HTR-8/SVneo (cell line): ENCODE measurements at regions not wholly inside any gene's neighbourhood (a gene's known extent, or its start where the extent isn't known, plus 50 kb on each side); places are given as distances from the start of the nearest gene placed in this dataset.
"Not testable (repeated sequence)": the region's sequence is repeated elsewhere in the genome, so short reads cannot be mapped to it uniquely, and the experiment has no call there.

Experiments used
- DNase-seq: peaks from one replicate; pipeline ENCODE4 v3.0.0; 2011; ENCODE audit warnings: low spot score, mixed read lengths; ENCODE audit not compliant: insufficient read length
- FAIRE-seq: peaks from 2 replicates; lab custom pipeline; 2011; peaks lifted over from hg19 to GRCh38; lab: Jason Lieb, UNC

DNA sequence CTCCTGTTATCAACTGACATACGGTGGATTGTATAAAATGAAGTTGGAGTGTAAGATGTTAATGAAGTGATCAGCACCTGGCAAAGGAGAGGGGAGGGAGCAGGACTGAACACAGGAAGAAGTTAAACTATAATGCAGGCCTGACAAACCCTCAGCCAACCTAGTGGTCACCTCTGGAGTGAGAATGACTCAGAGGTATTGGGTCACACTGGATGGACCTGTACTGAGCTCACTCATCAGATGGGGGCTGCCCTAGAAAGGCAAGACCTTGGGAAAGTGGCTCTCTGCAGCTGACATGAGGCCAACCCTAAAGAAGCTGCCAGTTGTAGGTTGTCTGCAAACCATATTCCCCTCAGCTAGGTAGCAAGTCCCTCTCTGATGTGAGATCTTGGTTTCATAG lies 193.3 kb upstream of the HTR1E start:
- no peak for DNase-seq
- FAIRE-seq: no peak

DNA sequence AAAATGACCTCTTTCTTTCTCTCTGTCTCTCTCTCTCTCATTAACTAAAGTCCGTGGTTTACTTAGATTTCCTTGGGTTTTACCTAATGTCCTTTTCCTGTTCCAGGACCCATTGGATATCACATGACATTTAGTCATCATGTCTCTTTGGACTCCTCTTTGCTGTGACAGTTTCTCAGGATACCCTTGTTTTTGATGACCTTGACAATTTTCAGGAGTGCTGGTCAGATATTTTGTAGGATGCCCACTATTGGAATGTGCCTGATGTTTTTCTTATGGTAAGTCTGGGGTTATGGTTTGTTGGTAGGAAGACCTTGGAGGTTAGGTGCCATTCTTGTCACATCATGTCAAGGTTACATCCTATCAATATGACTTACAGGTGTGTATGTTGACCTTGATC lies 199.2 kb upstream of the HTR1E start:
- FAIRE-seq (no peak), DNase-seq (no peak)

DNA sequence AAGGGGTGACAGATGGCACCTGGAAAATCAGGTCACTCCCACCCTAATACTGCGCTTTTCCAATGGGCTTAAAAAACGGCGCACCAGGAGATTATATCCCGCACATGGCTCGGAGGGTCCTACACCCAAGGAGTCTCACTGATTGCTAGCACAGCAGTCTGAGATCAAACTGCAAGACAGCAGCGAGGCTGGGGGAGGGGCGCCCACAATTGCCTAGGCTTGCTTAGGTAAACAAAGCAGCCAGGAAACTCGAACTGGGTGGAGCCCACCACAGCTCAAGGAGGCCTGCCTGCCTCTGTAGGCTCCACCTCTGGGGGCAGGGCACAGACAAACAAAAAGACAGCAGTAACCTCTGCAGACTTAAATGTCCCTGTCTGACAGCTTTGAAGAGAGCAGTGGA lies 205.7 kb upstream of the HTR1E start:
- not testable (repeated sequence) for DNase-seq, FAIRE-seq

DNA sequence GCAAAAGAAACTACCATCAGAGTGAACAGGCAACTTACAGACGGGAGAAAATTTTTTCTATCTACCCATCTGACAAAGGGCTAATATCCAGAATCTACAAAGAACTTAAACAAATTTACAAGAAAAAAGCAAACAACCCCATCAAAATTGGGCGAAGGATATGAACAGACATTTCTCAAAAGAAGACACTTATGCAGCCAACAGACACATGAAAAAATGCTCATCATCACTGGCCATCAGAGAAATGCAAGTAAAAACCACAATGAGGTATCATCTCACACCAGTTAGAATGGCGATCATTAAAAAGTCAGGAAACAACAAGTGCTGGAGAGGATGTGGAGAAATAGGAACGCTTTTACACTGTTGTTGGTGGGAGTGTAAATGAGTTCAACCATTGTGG lies 206.6 kb upstream of the HTR1E start:
- FAIRE-seq, DNase-seq: not testable (repeated sequence)

DNA sequence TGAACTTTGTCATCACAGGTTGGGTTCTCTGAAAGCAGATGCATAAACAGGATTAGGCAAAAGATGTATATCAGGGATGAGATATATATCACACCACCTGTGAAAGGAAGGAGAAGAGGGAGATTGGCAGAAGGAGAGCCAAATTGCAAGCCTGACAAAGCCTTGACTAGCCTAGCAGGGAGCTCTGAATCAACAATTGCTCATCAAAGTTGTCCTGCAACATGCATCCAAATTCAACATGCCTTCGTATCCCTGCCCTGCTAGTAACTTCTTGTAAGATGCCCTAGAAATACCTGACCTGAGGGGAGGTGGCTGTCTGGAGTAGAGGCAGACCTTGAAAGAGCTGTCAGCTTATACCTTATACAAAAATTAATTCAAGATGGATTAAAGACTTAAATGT lies 207.1 kb upstream of the HTR1E start:
- DNase-seq: no peak
- FAIRE-seq: no peak

DNA sequence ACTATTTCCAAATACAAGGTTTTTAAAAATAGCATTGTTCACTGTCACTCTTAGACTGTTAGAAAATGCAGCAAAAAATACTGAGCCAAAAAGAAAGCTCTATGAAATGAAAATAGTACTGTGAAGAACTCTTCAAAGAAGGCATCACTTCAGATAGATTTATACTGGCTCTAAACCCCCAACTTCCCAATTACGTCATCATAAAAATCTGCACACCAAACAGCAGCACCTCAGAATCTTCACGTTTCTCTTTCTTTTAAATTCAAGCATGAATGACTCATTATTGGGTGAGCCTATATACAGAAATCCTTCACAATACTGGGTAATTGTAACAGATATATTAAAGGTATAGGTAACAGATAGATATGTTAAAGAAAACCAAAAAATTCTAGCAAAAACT lies 208.4 kb upstream of the HTR1E start:
- DNase-seq: no peak

DNA sequence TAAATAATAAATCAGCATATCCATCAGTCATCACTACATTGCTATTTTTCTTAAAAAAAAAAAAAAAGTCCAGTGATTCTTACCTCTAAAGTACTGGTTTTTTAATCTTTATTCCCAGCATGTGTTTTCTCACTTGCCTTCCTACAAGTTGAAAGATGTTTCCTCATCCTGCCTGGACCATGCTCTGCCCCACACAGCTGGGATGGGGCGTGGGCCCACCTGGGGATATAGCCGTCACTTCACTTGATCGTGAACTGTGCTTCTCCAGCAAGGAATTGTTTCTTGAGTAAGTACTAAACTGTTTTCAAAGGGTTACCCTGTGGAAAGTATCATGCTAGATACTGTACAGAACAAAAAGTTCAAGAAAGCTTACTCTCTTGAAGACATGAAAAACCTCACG lies 212.6 kb upstream of the HTR1E start:
- FAIRE-seq (no peak), DNase-seq (no peak)

More for the DNA sequence above, 208.4 kb upstream of the HTR1E start:
- FAIRE-seq: no peak

DNA sequence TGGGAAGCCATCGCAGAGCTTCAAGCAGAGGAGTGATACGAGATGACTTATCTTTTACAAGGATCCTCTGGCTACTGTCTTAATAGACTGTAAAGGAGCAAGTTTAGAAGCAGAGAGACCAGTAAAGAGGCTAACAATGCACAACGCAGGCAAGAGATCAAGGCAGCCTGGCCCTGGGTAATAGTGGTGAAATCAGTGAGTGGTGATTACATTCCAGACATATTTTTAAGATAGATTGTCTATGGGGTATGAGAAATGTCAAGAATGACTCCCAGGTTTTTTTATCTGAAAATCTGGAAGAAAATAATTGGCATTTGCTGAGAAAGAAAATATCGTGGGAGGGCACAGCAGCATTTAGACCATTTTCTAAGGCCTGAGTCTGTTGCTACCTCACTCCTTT lies 213.6 kb upstream of the HTR1E start:
- DNase-seq (peak; percentile 10), FAIRE-seq (no peak)

DNA sequence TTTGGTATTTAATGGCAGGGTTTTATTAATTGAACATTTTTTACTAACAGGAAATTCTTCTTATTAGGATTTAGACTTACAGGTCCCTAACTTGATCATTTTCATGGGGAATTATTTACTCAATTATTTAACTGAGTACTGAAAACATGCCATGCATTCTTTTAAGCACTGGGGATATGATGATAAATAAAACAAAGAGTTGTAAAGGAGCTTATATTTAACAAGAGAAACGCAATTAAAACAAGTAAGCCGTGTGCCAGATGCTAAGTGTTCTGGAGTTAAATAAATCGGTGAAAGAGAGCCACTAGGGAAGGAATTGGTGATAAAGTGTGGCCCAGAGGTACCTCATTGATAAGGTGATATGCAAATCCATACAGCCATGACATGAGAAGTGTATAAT lies 214.2 kb upstream of the HTR1E start:
- FAIRE-seq (no peak), DNase-seq (no peak)

DNA sequence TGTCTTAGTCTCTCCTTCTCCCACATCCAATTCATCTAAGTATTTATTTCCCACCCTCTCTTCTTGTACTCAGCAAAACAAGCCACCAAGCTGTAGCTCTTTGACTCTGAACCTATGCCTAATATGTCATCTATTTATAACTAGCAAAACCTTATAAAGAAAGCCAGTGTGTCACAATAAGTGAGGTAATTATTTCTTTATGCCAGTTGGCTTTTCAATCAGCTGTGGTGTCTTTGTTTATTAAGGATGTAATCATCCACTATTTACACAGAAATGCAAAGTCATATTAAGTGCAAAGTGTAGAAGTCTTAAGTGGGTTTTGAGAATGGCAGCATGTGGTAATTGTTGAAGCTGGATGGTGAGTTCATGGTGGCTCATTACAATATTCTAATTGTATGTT lies 215.2 kb upstream of the HTR1E start:
- no peak for FAIRE-seq
- DNase-seq: no peak

DNA sequence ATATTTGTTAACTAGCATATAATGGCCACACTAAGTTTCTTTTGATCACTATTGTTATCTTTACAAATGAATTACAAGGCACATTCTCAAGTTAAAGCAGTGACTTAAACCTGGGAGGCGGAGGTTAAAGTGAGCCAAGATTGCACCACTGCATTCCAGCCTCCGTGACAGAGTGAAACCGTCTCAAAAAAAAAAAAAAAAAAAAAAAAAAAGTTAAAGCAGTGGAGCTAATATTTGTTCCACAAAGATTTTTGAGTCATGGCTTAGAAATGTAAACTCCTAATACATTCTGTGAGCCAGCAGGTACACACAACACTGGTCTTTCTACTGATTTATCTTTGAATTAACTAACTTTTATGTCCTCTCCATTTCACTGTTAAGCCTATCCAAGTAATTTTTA lies 221.7 kb upstream of the HTR1E start:
- DNase-seq (peak; percentile 2), FAIRE-seq (no peak)

DNA sequence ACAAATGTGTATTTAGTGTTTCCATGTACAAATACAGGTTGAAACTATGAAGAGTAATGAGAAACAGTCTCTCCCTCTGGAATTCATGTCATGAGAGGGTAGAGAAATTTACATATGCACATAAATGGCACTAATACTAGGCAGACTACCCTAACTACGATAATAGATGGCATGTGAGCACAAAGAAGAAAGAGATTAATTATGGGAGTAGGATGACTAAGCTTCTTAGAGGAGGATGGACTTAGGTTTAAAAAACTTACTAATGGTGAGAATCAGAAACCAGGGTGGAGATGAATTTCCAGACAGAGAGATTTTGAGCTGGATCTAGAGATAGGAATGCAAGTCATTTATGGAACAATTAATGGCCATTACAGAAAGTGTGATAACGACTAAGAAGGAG lies 225.3 kb upstream of the HTR1E start:
- no peak for DNase-seq
- FAIRE-seq: no peak

DNA sequence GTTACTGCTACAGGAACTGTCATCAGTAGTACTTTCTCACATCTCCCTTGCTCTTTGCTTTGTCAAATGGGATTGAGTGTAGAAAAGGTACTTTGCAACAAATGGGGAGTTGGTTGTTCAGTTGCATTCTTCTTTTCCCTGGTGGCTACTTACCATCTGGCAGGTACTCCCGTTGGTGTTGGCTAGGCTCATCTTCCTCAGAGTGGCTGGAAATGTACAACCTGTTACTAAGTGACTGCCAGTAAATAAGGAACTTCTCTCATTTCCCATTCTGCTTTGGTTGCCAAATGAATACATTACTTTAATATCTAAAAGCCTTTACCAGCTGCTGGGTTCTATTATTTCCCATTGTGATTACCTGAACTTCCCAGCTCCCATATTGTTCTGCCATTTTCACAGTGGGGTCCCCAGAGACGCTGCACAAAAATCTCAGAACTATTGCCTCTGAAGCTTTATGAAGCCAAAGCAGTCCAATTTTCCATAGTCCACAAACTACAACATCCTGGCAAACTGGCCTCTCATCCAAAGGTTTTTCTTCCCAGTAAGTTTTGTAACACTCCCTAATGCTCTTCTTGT lies 229.7 kb upstream of the HTR1E start:
- DNase-seq (no peak), FAIRE-seq (no peak)

DNA sequence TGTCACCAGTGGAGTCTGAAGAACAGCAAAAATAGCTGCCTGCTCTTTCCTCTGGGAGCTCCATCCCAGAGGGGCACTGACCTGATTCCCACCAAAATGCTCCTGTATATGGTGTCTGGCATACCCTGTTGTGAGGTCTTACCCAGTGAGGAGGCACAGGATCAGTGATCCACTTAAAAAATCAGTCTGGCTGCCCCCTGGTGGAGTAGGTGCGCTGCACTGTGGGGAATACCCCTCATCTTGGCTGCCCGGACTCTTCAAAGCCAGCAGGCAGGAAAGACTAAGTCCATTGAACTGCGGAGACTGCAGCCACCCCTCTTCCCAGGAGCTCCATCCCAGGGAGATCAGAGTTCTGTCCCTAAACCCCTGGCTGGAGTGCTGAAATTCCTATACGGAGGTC lies 230.9 kb upstream of the HTR1E start:
- FAIRE-seq: no peak

DNA sequence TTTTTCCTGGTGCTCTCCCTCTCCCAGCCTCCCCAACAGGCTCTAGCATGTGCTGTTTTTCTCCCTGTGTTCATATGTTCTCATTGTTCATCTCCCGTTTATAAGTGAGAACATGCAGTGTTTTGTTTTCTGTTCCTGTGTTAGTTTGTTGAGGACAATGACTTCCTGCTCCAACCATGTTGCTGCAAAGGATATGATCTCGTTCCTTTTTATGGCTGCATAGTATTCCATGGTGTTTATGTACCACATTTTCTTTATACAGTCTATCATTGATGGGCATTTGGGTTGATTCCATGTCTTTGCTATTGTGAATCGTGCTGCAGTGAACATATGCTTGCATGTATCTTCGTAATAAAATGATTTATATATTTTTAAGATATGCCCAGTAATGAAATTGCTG lies 236.1 kb upstream of the HTR1E start:
- not testable (repeated sequence) for FAIRE-seq, DNase-seq

More for the DNA sequence above, 230.9 kb upstream of the HTR1E start:
- DNase-seq: no peak

DNA sequence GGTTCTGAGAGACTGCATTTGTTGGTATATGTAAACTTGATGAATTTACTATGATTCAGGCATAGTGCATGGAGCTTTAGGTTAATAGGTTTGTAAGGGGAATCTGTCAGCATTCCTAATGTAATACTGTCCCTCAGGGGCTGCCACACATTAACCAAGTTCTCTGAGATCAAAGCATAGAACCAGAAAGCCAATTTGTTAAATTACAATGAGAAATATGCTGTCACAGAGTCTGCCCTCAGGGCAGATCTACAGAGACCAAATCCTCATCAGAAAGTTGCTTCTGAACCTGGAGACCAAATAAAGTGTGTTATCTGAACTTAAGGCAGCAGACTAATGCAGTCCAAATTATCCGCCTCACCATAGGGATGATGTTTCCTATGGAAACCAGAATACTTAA lies 250.8 kb upstream of the HTR1E start:
- FAIRE-seq (no peak), DNase-seq (no peak)

DNA sequence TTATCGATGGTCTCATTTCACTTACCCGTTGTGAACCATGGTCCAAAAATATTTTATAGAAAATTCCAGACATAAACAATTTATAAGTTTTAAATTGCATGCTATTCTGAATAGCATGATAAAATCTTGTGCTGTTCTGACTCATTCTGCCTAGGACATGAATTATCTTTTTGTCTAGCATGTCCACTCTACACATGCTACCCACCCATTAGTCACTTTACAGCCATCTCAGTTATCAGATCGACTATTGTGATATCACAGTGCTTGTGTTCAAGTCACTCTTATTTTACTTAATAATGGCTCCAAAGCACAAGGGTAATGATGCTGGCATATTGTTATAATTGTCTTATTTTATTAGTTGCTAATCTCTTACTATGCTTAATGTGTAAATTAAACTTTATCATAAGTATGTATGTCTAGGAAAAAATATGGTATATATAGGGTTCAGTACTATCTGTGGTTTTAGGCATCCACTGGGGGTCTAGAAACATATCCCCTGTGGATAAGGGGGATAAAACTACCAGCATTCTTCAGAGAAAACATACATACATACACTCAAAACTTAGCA lies 252.0 kb upstream of the HTR1E start:
- DNase-seq: no peak
- FAIRE-seq: no peak

DNA sequence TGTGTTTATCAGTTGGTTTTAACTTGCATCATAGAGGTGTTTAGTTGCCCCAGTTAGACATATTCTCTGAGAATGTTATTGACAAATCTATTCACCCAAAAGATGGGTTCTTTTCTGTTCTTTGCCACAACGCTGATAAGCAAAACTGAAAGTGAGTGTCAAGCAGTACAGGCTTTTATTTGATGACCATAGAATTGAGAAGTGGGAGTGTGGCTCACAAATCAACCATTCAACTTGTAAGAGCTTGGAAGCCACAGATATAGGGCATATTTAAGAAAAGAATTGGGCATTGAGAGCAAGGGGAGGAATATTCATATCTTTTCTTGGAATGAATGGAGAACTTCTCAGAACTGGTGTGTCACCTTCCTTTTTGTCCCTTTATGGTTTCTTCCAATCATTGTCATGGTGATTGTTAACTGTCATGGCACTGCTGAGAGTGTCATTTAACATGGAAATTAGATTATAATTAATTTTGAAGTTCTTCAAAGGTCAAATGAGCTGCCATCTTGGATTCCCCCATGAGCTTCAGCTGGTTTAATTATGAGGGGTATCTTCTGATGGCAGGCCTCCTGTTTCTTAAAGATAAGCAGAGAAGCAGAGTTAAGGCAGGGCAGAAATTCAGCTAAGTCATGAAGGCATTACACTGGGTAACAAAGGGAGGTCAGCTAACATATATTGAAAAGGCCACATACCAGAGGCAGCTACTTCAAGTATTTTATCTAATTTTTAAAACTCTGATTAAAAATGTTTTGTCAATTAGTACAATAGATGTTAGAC lies 254.0 kb upstream of the HTR1E start:
- no peak for FAIRE-seq
- no peak for DNase-seq

DNA sequence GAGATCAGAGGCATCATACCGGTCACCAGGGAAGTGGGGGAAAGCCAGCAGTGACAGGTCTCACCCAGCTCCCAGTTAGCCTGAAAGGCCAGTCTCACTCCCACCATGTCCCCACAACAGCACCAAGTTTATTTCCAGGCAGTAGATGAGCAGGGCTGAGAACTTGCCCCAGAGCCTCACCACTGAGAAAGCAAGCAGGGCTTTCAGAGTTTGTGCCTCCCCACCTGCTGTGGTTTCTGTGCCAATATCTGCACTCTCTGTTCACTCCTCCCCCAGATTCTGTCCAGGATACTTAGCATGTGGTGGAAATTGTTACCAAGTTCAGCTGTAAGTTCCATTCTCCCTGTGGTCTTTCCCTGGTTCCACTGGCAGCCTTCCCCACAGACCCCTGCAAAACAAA lies 255.0 kb upstream of the HTR1E start:
- DNase-seq (no peak), FAIRE-seq (no peak)

DNA sequence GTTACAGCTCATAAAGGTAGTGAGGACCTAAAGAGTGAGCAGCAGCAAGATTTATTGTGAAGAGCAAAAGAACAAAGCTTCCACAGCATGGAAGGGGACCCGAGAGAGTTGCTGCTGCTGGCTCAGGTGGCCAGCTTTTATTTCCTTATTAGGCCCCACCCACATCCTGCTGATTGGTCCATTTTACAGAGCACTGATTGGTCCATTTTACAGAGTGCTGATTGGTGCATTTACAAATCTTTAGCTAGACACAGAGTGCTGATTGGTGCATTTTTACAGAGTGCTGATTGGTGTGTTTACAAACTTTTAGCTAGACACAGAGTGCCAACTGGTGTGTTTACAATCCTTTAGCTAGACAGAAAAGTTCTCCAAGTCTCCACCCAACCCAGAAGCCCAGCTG lies 256.2 kb upstream of the HTR1E start:
- not testable (repeated sequence) for DNase-seq, FAIRE-seq

DNA sequence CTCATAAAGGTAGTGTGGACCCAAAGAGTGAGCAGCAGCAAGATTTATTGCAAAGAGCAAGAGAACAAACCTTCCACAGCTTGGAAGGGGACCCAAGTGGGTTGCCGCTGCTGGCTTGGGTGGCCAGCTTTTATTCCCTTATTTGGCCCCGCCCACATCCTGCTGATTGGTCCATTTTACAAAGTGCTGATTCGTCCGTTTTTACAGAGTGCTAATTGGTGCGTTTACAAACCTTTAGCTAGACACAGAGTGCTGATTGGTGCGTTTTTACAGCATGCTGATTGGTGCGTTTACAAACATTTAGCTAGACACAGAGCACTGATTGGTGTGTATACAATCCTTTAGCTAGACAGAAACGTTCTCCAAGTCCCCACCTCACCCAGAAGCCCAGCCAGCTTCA lies 265.2 kb upstream of the HTR1E start:
- DNase-seq, FAIRE-seq: not testable (repeated sequence)

DNA sequence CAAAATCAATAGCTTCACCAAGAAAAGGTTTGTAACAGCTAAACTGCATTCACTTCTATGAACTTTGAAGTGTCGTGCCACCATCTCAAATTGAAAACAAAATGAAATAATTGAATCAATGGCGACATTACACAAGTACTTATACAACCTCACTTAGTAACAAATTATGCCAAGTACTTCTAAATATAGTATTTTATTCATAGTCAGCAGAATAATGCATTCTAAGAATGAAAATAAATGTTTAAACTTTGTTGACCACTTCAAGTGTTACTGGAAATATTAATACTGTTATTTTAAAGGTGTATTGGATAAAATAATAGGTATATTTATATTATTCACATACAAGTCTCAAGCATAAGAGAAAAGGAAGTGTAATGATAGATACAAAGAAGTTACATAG lies 280.1 kb upstream of the HTR1E start:
- no peak for FAIRE-seq
- DNase-seq: no peak
